IMR-90 (cell line): ENCODE measurements at regions not wholly inside any gene's neighbourhood (a gene's known extent, or its start where the extent isn't known, plus 50 kb on each side); places are given as distances from the start of the nearest gene placed in this dataset.

Source experiments
- ATAC-seq: fragments of 200-7000 bp; cut with Tn5 transposase; 2 replicates; pipeline ENCODE4 v1.9.1; 2020; ENCODE audit warnings: low read depth, mild to moderate bottlenecking, moderate library complexity
- BruUV-seq: library from RNA; stranded (reverse); fragments of 400-500 nt; replicated peaks from 2 replicates; lab custom pipeline; 2021; lab: Mats Ljungman, UMichigan
- CTCF ChIA-PET: fragments of 300-600 bp; formaldehyde crosslinking; extraction: SDS; loops from one replicate; lab custom pipeline; 2021; ENCODE audit warnings: antibody characterized with exemption; lab: Yijun Ruan, JAX
- POLR2A ChIA-PET: fragments of 300-600 bp; sonication (Branson Sonifier 250); formaldehyde crosslinking; loops from one replicate; lab custom pipeline; 2022; ENCODE audit warnings: antibody characterized with exemption; ENCODE audit not compliant: unreplicated experiment; lab: Charles Lee
- DNase-seq: peaks from one replicate; pipeline ENCODE4 v3.0.0; 2013
- H2AFZ ChIP-seq: replicated peaks from 2 replicates; pipeline ENCODE3; 2013; ENCODE audit warnings: low read length, mild to moderate bottlenecking; ENCODE audit not compliant: poor library complexity
- H2AK5ac ChIP-seq: 2 replicates; pipeline ENCODE4 v1.6.1; 2013; ENCODE audit warnings: low read depth, low read length, inconsistent platforms
- H2AK9ac ChIP-seq: replicated peaks from 2 replicates; pipeline ENCODE3; 2013; ENCODE audit warnings: mild to moderate bottlenecking, low read depth, low read length, moderate library complexity; ENCODE audit not compliant: poor library complexity
- H2BK120ac ChIP-seq: 2 replicates; pipeline ENCODE4 v1.6.1; 2013; ENCODE audit warnings: low read depth, low read length, inconsistent platforms
- H2BK15ac ChIP-seq: 3 replicates; pipeline ENCODE4 v1.6.1; 2013; ENCODE audit warnings: low read depth, low read length, inconsistent platforms
- H2BK20ac ChIP-seq: 2 replicates; pipeline ENCODE4 v1.6.1; 2013; ENCODE audit warnings: low read depth, mild to moderate bottlenecking, inconsistent platforms, low read length, moderate library complexity
- H2BK5ac ChIP-seq: 2 replicates; pipeline ENCODE4 v1.6.1; 2013; ENCODE audit warnings: mild to moderate bottlenecking, low read depth, low read length, inconsistent platforms; ENCODE audit not compliant: poor library complexity, severe bottlenecking
- H3K14ac ChIP-seq: replicated peaks from 2 replicates; pipeline ENCODE4 v1.6.1; 2013; ENCODE audit warnings: low read depth, low read length, inconsistent platforms
- H3K18ac ChIP-seq: 2 replicates; pipeline ENCODE4 v1.6.1; 2013; ENCODE audit warnings: low read depth, low read length, control low read depth
- H3K23ac ChIP-seq: 2 replicates; pipeline ENCODE4 v1.6.1; 2013; ENCODE audit warnings: low read depth, low read length, inconsistent platforms
- H3K27ac ChIP-seq: 2 replicates; pipeline ENCODE4 v1.5.1; 2013; ENCODE audit warnings: mild to moderate bottlenecking, control low read depth, low read length; ENCODE audit not compliant: insufficient read depth
- H3K27me3 ChIP-seq: 2 replicates; pipeline ENCODE4 v1.6.1; 2013; ENCODE audit warnings: low read length; ENCODE audit not compliant: control insufficient read depth, insufficient read depth
- H3K36me3 ChIP-seq: 2 replicates; pipeline ENCODE4 v1.6.1; 2013; ENCODE audit warnings: low read length, mixed read lengths; ENCODE audit not compliant: control insufficient read depth, insufficient read depth
- H3K4ac ChIP-seq: 2 replicates; pipeline ENCODE4 v1.6.1; 2013; ENCODE audit warnings: low read depth, low read length, inconsistent platforms
- H3K4me1 ChIP-seq: 2 replicates; pipeline ENCODE4 v1.6.1; 2013; ENCODE audit warnings: low read length, mixed read lengths; ENCODE audit not compliant: control insufficient read depth, insufficient read depth
- H3K4me2 ChIP-seq: 2 replicates; pipeline ENCODE4 v1.6.1; 2013; ENCODE audit warnings: low read depth, mild to moderate bottlenecking, control low read depth, low read length, moderate library complexity
- H3K4me3 ChIP-seq: 2 replicates; pipeline ENCODE4 v1.5.1; 2013; ENCODE audit warnings: low read depth, mild to moderate bottlenecking, control low read depth, low read length, moderate library complexity; ENCODE audit not compliant: insufficient read depth
- H3K56ac ChIP-seq: 2 replicates; pipeline ENCODE4 v1.6.1; 2013; ENCODE audit warnings: low read length, inconsistent platforms; ENCODE audit not compliant: insufficient read depth; ENCODE audit errors: extremely low read depth
- H3K79me1 ChIP-seq, 2 experiments: 2 replicates each; pipeline ENCODE4 v1.6.1; 2013; ENCODE audit warnings: low read length in 2 of 2, inconsistent platforms in 1 of 2, low read depth in 1 of 2
- H3K9ac ChIP-seq: 2 replicates; pipeline ENCODE4 v1.6.1; 2013; ENCODE audit warnings: low read depth, low read length, control low read depth
- H3K9me1 ChIP-seq: 2 replicates; pipeline ENCODE4 v1.6.1; 2013; ENCODE audit warnings: low read length, inconsistent platforms; ENCODE audit not compliant: insufficient read depth
- H3K9me3 ChIP-seq: 2 replicates; pipeline ENCODE4 v1.6.1; 2013; ENCODE audit warnings: low read length; ENCODE audit not compliant: control insufficient read depth, insufficient read depth
- H4K20me1 ChIP-seq: 2 replicates; pipeline ENCODE4 v1.6.1; 2013; ENCODE audit warnings: low read length, inconsistent platforms; ENCODE audit not compliant: insufficient read depth
- H4K5ac ChIP-seq: 2 replicates; pipeline ENCODE4 v1.6.1; 2013; ENCODE audit warnings: mild to moderate bottlenecking, low read depth, low read length, control low read depth
- H4K8ac ChIP-seq, 2 experiments: 2 replicates each; pipeline ENCODE4 v1.6.1; 2013; ENCODE audit warnings: low read depth in 2 of 2, low read length in 2 of 2, control low read depth in 1 of 2, inconsistent platforms in 1 of 2
- H4K91ac ChIP-seq: 2 replicates; pipeline ENCODE4 v1.6.1; 2013; ENCODE audit warnings: low read depth, low read length, inconsistent platforms; ENCODE audit not compliant: insufficient read depth
- BHLHE40 ChIP-seq: fragments of 150-350 bp; IDR thresholded peaks from 2 replicates; pipeline ENCODE4 v1.6.1; 2016; ENCODE audit warnings: mild to moderate bottlenecking, low read depth, low read length
- CEBPB ChIP-seq: IDR thresholded peaks from 2 replicates; pipeline ENCODE4 v1.6.1; 2012; ENCODE audit warnings: low read depth, low read length, improper control_type of control experiment
- CHD1 ChIP-seq: IDR thresholded peaks from 2 replicates; pipeline ENCODE4 v1.6.1; 2012; ENCODE audit warnings: low read depth, low read length, improper control_type of control experiment
- FOS ChIP-seq: fragments of 150-350 bp; IDR thresholded peaks from 2 replicates; pipeline ENCODE4 v1.6.1; 2016; ENCODE audit warnings: low read depth, low read length
- MAFK ChIP-seq: IDR thresholded peaks from 2 replicates; pipeline ENCODE4 v1.6.1; 2012; ENCODE audit warnings: low read depth, low read length, improper control_type of control experiment
- MAZ ChIP-seq: IDR thresholded peaks from 2 replicates; pipeline ENCODE4 v1.6.1; 2012; ENCODE audit warnings: low read depth, mild to moderate bottlenecking, low read length, improper control_type of control experiment, moderate library complexity, borderline replicate concordance
- MXI1 ChIP-seq: IDR thresholded peaks from 2 replicates; pipeline ENCODE4 v1.6.1; 2012; ENCODE audit warnings: low read depth, mild to moderate bottlenecking, low read length, moderate library complexity, borderline replicate concordance
- NFE2L2 ChIP-seq: fragments of 150-350 bp; IDR thresholded peaks from 2 replicates; pipeline ENCODE4 v1.6.1; 2016; ENCODE audit warnings: low read depth, mild to moderate bottlenecking, low read length
- POLR2A ChIP-seq: IDR thresholded peaks from 2 replicates; pipeline ENCODE4 v1.6.1; 2012; ENCODE audit warnings: mild to moderate bottlenecking, low read depth, low read length
- RAD21 ChIP-seq: IDR thresholded peaks from 2 replicates; pipeline ENCODE4 v1.6.1; 2012; ENCODE audit warnings: low read length, improper control_type of control experiment
- RCOR1 ChIP-seq: IDR thresholded peaks from 2 replicates; pipeline ENCODE4 v1.6.1; 2012; ENCODE audit warnings: mild to moderate bottlenecking, low read length, improper control_type of control experiment; ENCODE audit not compliant: insufficient replicate concordance
- RFX5 ChIP-seq: IDR thresholded peaks from 2 replicates; pipeline ENCODE4 v1.8.0; 2012; ENCODE audit warnings: low read depth, mild to moderate bottlenecking, low read length, moderate library complexity
- SMC3 ChIP-seq: fragments of 150-350 bp; IDR thresholded peaks from 2 replicates; pipeline ENCODE4 v1.6.1; 2016; ENCODE audit warnings: low read depth, mild to moderate bottlenecking, antibody characterized with exemption, low read length, moderate library complexity
- WGBS, 2 experiments: methylation state at CpG; one replicate each; pipeline versions ENCODE4 v1.1.5 to v1.1.7; 2013; ENCODE audit warnings: missing lambda C conversion rate in 2 of 2; ENCODE audit not compliant: insufficient read length in 1 of 2; ENCODE audit errors: extremely low coverage in 2 of 2; 5-methylcytosine and 5-hydroxymethylcytosine counted together
- dilution Hi-C: fragments of 300-500 bp; cut with HindIII; formaldehyde crosslinking; loops from one replicate; pipeline ENCODE4 v1.14.3; 2018; ENCODE audit warnings: low sequenced_read_pairs; ENCODE audit not compliant: unreplicated experiment
- in situ Hi-C: fragments of 300-500 bp; cut with MboI; formaldehyde crosslinking; loops from 3 replicates; pipeline ENCODE4 v1.14.3; 2019; ENCODE audit warnings: low sequenced_read_pairs, inconsistent platforms, mixed read lengths
- intact Hi-C: fragments of 100-400 bp; cut with micrococcal nuclease; formaldehyde crosslinking; loops from 2 replicates; pipeline ENCODE4 v1.10.0; 2022
- TF ChIP-seq, protein P1 (sequence below): fragments of 150-350 bp; IDR thresholded peaks from 2 replicates; pipeline ENCODE4 v1.6.1; 2016; ENCODE audit warnings: low read depth, mild to moderate bottlenecking, low read length, moderate library complexity, borderline replicate concordance
- TF ChIP-seq, protein P2 (sequence below): conservative IDR thresholded peaks from 2 replicates; pipeline ENCODE4 v1.5.1; 2012; ENCODE audit warnings: mild to moderate bottlenecking, low read depth, low read length, improper control_type of control experiment
- TF ChIP-seq, protein P3 (sequence below): fragments of 150-350 bp; IDR thresholded peaks from 2 replicates; pipeline ENCODE4 v1.6.1; 2017; ENCODE audit warnings: mild to moderate bottlenecking, antibody characterized with exemption, low read length, low read depth

DNA sequence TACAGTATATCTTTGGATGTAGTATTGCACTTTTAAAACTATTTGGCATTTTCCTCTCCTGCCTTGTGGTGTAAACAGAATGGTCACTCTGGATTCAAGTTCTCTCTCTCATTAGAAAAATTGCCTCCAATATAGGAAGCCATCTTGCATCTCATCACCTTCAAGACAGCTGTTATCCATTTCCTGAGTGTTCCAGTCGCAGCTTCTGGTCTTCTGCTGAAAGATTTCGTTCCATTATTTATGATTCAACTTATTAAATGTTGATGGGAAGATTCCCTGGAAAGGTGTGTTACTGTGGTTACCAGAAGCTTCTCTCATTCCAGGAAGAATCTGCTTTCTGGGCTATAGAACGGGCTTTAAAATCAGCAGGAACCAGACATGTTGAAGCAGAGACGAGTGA lies 568.3 kb upstream of the SLIT2 start:
- Histone ChIP-seq H2AK9ac (no peak overlapping the region), H3K23ac (no peak overlapping the region), H3K4me2 (no peak overlapping the region), H2AK5ac (no peak overlapping the region), H3K27ac (no peak overlapping the region), H4K8ac (no peak overlapping the region), H3K56ac (no peak overlapping the region), H3K4me3 (no peak overlapping the region), H3K27me3 (no peaks in the 10 kb centered on the region), H4K5ac (no peak overlapping the region), H2BK5ac (no peak overlapping the region), H2AFZ (no peak overlapping the region), H4K91ac (no peak overlapping the region), H3K79me1 (no peaks in the 10 kb centered on the region), H3K9ac (no peak overlapping the region), H3K9me3 (no peaks in the 10 kb centered on the region), H3K9me1 (no peaks in the 10 kb centered on the region), H2BK15ac (no peak overlapping the region), H3K18ac (no peak overlapping the region), H3K4me1 (peaks cover 2% of the 10 kb centered on the region; the same call in 1 of the 2 replicates), H3K14ac (no peak overlapping the region), H2BK120ac (no peak overlapping the region), H2BK20ac (no peak overlapping the region), H3K4ac (no peak overlapping the region), H3K36me3 (no peaks in the 10 kb centered on the region), H4K20me1 (no peaks in the 10 kb centered on the region)
- ChIA-PET CTCF (no interaction called here), POLR2A (no interaction called here)
- ATAC-seq (no peak), DNase-seq (no peak)
- in situ Hi-C loops (no loop called here), intact Hi-C loops (no loop called here), dilution Hi-C loops (no loop called here)
- TF ChIP-seq RFX5 (no peak), CHD1 (no peak), BHLHE40 (no peak), POLR2A (no peak), MAZ (no peak), FOS (no peak), RCOR1 (no peak), CEBPB (no peak), RAD21 (no peak), NFE2L2 (no peak), SMC3 (no peak), MAFK (no peak), MXI1 (no peak)
- TF ChIP-seq, protein P1, sequence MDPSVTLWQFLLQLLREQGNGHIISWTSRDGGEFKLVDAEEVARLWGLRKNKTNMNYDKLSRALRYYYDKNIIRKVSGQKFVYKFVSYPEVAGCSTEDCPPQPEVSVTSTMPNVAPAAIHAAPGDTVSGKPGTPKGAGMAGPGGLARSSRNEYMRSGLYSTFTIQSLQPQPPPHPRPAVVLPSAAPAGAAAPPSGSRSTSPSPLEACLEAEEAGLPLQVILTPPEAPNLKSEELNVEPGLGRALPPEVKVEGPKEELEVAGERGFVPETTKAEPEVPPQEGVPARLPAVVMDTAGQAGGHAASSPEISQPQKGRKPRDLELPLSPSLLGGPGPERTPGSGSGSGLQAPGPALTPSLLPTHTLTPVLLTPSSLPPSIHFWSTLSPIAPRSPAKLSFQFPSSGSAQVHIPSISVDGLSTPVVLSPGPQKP, result no peak
- TF ChIP-seq, protein P2, sequence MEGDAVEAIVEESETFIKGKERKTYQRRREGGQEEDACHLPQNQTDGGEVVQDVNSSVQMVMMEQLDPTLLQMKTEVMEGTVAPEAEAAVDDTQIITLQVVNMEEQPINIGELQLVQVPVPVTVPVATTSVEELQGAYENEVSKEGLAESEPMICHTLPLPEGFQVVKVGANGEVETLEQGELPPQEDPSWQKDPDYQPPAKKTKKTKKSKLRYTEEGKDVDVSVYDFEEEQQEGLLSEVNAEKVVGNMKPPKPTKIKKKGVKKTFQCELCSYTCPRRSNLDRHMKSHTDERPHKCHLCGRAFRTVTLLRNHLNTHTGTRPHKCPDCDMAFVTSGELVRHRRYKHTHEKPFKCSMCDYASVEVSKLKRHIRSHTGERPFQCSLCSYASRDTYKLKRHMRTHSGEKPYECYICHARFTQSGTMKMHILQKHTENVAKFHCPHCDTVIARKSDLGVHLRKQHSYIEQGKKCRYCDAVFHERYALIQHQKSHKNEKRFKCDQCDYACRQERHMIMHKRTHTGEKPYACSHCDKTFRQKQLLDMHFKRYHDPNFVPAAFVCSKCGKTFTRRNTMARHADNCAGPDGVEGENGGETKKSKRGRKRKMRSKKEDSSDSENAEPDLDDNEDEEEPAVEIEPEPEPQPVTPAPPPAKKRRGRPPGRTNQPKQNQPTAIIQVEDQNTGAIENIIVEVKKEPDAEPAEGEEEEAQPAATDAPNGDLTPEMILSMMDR, result no peak
- TF ChIP-seq, protein P3, sequence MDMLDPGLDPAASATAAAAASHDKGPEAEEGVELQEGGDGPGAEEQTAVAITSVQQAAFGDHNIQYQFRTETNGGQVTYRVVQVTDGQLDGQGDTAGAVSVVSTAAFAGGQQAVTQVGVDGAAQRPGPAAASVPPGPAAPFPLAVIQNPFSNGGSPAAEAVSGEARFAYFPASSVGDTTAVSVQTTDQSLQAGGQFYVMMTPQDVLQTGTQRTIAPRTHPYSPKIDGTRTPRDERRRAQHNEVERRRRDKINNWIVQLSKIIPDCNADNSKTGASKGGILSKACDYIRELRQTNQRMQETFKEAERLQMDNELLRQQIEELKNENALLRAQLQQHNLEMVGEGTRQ, result no peak
- BruUV-seq, result no TSS peak
- 71% methylated on average over 1 of the region's 4 CpGs; no CpG with 5 or more reads in 1 of the 2 experiments for WGBS, 2 experiments
